Dedifferentiated amniotic fluid mesenchymal stem cell (primary cell): ENCODE measurements at regions not wholly inside any gene's neighbourhood (a gene's known extent, or its start where the extent isn't known, plus 50 kb on each side); places are given as distances from the start of the nearest gene placed in this dataset.
A peak's percentile ranks its signal among the peaks of the same experiment; 100 is the strongest.
"Not testable (repeated sequence)": the region's sequence is repeated elsewhere in the genome, so short reads cannot be mapped to it uniquely, and the experiment has no call there.

Source experiments
- DNase-seq: peaks from one replicate; pipeline ENCODE4 v3.0.0-alpha.2; 2016; ENCODE audit errors: extremely low spot score

DNA sequence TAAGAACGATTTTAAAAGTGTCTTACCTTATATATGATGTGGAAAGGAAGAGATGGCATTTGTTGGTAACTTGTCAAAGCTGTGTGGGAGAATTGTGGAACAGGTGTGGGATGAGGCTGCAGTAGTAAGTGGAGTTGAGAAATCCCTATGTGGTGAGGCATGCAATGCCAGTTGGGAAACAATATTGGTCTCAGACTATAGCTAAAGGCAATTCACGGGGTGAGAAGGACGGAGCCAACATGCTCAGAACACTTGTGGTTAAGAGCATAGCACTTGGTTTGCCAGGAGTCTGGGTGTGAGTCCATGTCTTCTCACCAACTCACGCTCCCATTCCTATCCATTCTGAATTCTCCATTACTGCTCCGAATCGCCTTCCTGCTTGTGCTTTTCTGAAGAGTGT lies 615.6 kb upstream of the ADAMTS9 start:
- DNase-seq: no peak

DNA sequence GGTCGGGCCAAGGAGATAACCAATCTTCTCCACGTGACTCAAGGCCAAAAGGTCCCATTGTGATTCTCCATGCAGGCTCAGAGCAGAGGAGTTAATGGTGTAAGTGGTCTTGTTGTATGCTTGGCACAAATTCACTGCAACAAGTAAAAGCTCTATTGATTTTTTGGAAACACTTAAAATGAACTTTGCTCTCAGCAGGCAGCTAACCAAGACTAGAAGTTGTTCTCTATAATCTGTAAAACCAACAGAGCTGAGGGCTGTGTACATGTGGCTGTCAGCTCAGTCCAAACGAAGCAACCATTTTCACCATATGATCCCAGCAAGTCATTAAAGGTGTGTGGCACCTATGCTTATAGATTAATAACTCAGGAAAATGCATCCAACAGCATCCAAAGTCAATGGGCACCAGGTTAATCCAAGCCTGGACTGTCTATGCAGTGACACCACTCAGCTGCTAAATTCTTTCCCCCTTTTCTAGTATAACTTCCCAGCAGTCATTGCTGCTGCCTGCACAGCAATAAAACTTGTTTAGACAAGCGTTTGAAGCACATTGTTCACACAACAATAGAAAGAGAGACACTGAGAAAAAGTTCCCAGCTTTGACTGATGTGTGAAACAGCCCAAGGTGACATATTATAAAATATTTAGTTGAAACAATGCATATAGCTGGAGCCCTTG lies 603.8 kb upstream of the ADAMTS9 start:
- DNase-seq: no peak

DNA sequence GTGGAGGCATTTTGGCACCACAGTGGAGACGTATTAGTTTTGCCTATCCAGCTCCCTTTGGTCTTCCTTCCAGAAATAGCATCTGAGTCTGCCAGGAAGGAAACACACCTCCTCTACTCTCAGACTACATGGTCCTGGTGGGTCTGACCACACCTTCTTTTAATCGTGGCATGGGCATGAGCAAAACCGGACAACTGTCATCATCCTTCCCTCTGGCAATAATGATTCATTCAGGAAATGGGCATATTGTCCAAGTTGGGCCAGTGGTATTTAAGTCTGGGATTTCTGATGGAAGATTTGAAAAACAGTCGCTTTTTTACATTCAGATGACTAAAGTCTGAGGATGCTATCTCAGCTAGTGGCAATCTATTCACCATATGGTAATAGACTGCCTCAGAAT lies 601.0 kb upstream of the ADAMTS9 start:
- no peak for DNase-seq

DNA sequence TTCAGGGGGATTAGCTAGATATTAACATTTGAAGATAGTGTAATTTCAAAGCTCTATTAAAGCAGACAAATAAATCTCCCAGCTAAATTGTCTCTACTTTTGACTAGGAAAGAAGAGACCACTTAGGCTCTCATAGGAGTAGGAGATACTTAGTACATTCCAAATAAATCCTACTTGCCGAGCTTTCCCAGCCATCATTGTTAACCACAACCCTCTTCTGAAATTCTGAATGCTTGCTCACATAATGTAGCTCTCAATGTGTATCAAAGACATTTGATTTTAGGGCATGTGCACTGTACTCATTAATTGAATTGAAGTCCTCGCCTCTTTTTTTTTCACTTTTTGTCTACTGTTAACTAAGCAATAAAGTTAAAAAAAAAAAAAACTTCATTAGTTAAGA lies 598.2 kb upstream of the ADAMTS9 start:
- no peak for DNase-seq

DNA sequence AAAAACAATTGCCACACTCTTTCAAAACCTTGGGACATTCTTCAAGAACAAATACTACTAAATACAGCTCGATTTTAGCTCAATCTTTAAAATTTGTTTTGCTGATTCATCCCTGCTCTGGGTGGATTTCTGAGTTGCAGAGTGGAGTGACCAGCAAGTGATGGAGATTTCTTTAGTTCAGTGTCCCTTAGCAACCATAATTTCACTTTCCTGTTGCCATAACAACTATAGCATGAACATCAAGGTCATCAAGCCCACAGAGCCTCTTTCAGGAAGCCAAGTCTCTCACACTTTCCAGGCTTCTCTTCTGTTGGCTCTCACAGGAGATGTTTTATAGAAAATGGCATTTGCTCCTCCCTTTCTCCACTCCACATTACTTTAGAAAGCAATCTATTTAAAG lies 597.2 kb upstream of the ADAMTS9 start:
- no peak for DNase-seq

DNA sequence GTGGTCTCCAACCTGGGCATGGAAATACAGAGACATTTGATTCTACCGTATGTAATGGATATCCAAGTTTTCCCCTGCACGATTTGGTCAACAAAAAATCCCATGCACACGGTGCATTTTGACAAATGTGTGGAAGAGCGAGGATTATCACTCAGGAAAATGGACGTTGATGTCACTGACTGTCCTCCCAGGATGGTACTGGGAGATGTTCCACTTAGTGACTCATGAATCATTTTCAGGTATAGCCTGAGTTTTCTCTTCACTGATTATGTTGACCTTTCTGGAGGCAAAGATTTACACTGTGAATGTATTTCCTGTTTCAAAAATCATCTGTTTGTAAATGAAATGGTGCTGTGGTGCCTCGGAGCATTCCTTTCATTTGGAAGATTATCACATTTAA lies 596.7 kb upstream of the ADAMTS9 start:
- no peak for DNase-seq

DNA sequence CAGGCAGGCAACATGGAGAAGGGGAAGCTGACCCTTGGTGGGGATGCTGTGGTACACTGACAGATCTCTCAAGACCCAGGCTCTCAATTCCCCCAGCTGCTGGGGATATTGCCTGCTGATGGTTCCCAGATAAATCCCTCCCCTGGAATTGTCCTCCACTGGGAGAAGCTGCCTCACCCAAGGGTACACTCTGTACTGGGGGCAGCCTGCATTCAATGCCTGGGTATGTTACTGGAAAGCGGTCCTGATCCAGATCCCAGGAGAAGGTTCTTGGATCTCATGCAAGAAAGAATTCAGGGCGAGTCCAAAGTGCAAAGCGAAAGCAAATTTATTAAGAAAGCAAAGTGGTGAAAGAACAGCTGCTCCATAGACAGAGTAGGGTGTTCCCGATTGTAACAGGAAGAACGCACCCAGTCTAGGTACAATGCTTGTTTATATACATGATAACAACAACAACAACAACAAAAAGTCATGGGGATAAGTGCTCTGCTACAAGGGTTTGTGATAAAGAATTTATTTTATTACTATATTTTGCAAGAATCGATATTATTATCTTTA lies 591.5 kb upstream of the ADAMTS9 start:
- DNase-seq: no peak

DNA sequence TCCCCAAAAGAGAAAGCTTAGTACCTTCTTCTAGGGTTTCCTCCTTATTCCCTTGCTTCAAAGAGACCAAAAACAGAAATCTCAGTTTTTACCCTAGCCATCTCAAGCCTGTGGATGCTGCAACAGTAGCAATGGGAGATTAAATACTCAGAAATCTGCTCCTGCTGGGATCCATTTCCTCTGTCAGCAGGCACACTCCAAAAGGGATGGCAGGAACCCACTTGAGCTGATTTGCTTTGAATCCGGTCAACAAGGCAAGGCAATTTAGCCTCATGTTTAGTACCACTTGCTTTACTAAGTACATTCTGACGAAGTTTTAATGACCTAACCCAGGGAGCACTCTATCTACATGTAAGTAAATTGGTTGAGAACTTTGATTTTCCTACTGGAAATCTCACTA lies 590.0 kb upstream of the ADAMTS9 start:
- DNase-seq: no peak

DNA sequence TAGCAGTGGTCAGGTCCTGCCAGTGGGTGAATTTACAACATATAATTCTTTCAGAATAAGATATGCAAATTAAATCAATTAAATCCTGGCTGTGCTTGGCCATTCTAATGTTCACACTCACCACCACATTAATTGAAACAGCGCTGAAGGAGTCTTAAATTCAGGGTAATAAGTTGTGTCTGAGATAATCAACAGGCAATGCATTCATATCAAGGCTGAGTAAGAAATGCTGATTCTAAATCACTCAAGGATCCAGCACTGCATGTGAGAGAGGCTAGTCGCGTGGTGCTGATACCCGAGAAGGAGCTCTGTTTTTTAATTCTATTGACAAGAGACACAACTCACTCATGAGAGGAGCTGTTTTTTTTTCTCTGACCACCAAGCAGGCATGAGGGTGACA lies 588.8 kb upstream of the ADAMTS9 start:
- DNase-seq: no peak

DNA sequence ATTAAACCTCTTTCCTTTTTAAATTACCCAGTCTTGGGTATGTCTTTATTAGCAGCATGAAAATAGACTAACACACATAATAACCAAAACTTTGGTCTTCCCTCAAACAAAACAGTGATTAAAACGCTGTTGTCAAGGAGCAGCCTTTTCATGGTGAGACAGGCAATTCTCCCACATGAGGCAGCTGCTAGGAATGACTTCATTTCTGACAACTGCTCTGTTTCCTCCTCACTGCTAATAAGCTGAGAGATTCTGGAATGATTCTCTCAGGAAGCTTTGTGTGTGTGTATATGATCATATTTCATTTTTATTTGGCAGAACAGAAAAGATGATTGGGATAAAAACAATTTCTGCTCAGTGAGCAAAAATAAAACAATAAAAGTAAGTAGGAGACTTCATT lies 580.6 kb upstream of the ADAMTS9 start:
- peak; percentile 31 for DNase-seq

DNA sequence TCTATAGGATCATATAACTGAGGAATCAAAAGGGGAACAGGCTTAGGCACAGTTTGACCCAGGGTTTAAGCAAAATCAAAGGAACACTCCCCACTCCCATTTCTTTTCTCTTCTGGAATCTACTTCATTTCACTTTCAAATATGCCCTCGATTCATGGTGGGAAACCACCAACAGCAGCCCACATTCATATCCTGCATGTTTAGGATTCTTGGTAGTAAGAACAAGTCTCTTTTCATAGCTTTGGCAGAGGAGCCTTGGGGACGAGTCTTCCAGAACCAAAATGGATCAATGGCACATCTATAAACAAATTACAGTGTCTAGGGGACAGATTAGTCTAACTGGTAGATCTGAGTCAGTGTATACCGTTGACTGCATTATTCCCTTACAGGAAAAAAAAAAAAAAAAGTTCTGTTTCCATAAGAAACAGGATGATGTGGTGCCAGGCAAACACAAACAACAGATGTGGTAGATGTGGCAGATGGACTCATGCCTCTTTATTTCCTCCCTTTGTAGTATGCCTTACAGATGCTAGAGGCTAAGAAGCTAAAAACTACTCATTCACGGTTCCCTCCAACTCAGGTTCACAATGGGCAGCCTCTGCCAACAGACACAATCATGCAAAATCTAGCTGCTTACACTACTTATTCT lies 578.3 kb upstream of the ADAMTS9 start:
- DNase-seq: no peak

DNA sequence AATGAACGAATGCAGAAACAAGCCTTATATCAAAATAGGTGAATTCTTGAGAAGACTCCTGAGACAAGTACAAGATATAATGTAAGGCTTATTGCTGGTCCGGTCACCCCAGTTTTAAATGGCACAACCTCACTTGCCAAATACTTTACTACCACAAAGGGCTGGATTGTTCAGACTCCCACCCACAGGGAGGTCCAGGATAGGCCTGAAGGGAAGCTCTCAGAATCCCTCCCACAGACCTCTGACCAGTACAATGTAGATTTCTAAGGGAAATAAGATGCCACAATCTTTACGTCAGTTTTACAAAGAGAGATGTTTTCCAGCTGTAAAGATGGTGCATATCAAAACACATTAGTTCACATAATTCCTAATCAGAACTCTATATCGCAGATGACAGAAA lies 577.7 kb upstream of the ADAMTS9 start:
- no peak for DNase-seq

DNA sequence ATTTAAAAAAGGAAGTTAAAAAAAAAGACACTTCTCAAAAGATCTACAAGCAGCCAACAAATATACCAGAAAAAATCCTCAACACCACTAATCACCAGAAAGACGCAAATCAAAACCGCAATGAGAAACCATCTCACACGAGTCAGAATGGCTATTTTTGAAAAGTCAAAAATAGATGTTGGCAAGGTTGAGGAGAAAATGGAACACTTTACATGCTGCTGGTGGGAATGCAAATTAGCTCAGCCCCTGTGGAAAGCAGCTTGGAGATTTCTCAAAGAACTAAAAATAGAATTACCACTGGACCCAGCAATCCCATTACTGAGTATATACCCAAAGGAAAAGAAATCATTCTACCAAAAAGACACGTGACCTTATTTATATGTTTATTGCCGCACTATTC lies 574.7 kb upstream of the ADAMTS9 start:
- no peak for DNase-seq

DNA sequence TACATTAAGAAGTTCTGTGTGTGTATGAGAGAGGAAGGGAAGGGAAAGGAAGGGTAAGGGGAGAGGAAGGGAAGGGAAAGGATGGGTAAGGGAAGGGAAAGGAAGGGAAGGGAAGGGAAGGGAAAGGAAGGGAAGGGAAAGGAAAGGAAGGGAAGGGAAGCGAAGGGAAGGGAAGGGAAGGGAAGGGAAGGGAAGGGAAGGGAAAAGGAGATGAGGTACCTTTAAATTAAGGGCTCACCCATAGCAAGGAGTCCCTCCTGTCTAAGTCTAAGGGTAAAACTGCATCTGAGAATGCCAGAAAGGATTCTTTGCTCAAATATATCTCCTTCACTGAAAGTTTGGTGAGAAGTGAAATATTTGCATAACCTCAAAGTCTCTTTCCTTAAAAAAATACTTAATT lies 572.1 kb upstream of the ADAMTS9 start:
- no peak for DNase-seq

DNA sequence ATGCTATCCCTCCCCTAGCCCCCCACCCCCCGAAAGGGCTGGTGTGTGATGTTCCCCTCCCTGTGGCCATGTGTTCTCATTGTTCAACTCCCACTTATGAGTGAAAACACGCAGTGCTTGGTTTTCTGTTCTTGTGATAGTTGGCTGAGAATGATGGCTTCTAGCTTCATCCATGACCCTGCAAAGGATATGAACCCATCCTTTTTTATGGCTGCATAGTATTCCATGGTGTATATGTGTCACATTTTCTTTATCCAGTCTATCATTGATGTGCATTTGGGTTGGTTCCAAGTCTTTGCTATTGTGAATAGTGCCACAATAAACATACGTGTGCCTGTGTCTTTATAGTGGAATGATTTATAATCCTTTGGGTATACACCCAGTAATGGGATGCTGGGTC lies 565.1 kb upstream of the ADAMTS9 start:
- not testable (repeated sequence) for DNase-seq

DNA sequence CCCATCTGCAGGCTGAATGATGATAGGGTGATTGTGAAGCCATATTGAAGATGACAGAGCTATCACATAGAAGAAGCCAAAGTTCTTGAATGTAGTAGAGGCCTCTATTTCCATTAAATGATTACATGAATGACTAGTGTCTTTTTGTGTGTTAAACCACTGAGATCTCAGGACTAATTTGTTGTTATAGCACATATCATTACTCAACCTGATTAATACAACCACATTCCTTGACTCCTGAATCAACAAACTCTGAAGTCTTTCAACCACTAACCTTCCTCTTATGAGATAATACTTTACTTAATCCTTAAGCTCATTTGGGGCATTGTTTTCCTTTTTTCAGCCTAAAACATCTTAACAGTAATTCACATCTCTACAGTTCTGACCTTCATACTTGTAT lies 564.5 kb upstream of the ADAMTS9 start:
- DNase-seq: no peak

DNA sequence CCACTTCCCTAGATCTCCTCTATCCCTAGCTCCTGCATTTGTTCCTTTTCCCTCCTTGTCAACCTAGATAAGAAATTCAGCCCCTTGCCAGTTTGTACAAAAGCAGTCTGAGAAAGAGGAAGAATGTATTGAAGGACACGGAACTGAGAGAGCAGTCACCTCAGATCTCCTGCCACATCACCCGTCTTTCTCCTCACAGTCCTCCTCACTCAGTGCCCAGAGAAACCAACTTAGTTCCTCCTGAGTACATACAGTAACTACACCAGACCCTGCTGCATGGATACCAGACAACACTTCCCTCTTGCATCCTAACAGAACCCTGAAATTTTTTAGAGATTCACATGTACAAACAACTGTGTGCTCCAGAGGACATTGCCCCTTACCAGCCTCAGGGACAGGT lies 563.6 kb upstream of the ADAMTS9 start:
- DNase-seq: no peak

DNA sequence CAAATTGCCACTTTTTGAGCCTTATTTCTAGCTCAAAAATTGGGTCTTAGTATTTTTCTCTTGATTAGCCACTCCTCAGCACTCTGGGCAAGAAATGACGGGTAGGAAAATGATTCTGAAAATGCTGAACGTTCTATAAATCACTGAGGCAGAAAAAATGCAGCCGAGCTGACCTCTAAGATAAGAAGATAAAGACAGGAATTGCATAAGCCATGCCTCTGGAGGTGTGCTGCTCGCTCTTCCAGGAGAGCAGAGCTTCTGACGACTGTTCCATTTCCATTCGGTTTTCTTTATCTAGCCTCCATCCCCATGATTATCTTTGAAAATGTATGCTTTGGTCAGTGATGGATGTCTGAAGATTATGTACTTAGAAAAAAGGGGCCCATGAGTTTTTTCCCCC lies 558.8 kb upstream of the ADAMTS9 start:
- DNase-seq: no peak

DNA sequence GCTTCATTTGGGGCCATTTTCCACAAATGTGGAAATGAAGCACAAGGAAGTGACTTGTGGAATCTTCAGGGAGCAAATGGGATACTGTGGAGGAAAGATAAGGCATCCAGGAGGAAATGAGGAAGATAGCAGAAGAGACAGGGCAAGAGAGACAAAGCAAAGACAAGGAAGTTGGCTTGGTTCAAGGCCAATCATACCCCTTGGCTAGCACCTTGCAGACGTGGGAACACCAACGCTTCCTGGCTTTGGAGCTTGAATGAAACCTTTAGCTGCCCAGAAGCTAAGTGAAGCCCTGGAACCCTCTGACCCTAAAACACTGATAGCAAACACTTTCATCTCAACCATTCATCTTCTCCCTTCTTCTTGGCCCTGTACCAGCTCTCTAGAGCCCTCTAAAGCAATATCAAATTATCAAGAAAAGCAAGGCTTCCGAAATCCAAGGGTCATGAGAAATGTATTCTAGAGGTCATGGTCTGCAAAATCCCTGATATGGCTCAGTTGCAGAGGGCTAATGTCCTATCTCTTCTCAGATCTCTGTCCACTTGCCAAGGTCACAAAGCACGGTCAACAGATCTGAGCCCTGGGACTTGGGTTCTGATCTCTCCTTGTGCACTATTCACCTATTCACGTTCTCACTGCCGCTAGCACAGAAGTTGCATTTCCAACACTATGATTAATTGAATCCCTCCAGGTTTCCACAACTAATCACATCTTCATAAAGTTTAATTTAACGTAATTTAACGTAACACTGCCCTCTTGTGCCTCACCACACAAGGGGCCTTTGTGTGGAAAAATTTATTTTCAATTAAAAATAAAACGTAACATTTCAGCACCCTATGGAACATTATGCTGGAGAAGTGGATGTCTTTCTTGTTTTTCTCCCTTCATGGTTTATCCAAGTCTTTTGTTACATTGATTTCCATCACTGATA lies 557.6 kb upstream of the ADAMTS9 start:
- DNase-seq: no peak

DNA sequence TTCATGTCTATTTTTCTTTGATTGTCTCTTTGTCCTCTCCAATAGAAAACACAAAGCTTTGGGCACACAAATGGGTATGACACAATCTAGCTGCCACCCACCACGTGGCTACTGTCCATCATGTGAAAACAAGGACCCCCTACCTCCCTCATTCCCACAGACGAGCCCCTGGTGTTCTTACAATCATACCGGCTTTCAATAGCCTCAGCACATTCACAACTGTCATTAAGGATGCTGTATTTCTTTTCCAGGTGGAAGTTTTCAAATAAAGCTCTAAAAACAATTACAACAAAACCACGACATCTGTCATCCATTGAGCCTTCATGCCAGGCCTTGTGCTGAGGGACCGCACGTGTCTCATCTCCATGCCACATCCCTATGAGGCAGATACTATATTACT lies 552.6 kb upstream of the ADAMTS9 start:
- DNase-seq: no peak

DNA sequence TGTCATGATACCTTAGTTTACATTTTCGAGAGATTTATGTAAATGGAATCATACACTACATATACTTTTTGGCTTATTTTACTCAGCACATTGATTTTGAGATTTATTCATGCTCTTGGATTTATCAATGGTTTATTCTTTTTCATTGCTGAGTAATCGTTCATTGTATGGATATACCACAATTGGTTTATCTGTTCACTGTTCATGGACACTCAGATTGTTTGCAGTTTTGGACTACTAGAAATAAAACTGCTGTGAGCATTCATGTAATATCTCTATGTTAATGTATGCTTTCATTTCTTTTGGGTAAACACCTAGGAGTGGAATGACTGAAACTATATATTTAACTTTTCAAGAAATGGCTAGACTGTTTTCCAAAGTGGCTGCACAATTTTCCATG lies 550.9 kb upstream of the ADAMTS9 start:
- DNase-seq: no peak

DNA sequence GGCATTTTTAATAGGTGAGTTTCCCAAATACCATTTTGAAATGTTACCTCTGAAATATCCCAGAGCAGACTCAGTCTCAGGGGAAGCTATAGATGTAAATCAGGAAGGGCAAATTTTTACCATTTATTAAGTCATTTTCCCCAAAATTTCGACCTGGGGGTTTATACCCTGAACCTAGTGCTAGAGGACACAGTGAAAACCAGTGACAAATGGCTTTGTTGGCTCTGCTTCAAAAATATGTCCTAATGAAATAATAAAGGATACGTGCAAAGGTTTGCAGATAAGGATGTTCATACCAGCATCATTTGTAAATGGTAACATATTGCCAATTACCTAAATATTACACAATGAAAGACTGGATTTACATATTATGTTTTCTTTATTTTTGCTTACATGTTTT lies 546.7 kb upstream of the ADAMTS9 start:
- DNase-seq: no peak

DNA sequence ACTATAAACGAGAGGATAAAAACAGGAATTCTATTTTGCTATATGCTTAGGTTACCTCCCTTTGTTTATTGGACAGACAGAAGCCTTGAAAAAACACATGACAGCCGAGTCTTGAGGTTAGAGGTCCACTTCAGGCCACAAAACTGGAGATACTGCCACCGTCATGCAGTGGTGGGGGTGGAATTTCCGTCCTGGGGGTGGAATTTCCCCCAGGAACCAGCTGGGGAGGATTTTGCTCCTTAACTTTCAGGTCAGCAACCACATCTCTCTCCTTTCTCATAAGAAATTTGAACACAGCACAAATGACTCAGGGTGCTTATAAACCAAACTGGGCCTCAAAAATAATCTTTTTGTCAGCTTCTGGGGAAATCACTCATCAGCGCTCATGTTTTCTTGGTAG lies 545.8 kb upstream of the ADAMTS9 start:
- DNase-seq: no peak
